HG03159 (cell line): ENCODE measurements at regions not wholly inside any gene's neighbourhood (a gene's known extent, or its start where the extent isn't known, plus 50 kb on each side); places are given as distances from the start of the nearest gene placed in this dataset.

ENCODE experiments used
- ATAC-seq: cut with Tn5 transposase; IDR thresholded peaks from one replicate; pipeline ENCODE4 v1.9.1; 2021; ENCODE audit warnings: mild to moderate bottlenecking, moderate library complexity; ENCODE audit not compliant: unreplicated experiment

DNA sequence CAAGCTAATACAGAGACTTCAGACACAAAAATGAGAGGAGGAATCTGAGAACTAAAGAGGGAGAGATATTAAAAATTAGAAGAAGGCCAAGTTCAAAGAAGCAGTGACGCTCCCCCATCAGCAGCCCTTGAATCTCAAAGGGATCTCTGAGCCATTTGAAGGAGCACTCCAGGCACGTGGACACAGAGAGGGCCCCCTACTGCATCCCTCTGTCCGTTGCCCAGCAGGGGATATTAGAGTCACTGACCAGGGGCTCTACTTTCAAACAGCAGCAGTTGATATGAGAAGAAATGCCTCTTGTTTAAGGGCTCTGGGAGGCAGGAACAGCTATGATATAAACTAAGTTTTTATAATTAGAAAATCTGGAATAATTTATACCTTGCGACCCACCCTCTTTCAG is 479.0 kb upstream of the SALL1 start:
- ATAC-seq: no peak

DNA sequence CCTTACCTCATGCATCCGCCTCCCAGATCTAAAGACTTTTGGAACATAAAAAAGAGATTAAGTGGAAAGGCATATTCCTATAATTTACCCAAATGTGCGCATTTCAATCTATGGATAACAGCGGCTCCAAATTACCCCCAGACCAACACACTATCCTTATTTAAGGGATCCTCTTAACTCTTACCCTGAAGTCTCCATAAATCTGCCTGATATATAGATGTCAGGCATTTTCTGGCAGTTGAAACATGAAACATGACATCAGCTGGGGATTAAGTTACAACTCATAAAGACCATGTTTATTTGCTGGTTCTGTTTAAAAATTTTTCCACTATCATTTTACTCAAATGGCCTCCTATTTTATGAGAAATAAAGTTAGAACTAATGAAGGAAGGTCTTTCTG is 478.5 kb upstream of the SALL1 start:
- ATAC-seq: no peak

DNA sequence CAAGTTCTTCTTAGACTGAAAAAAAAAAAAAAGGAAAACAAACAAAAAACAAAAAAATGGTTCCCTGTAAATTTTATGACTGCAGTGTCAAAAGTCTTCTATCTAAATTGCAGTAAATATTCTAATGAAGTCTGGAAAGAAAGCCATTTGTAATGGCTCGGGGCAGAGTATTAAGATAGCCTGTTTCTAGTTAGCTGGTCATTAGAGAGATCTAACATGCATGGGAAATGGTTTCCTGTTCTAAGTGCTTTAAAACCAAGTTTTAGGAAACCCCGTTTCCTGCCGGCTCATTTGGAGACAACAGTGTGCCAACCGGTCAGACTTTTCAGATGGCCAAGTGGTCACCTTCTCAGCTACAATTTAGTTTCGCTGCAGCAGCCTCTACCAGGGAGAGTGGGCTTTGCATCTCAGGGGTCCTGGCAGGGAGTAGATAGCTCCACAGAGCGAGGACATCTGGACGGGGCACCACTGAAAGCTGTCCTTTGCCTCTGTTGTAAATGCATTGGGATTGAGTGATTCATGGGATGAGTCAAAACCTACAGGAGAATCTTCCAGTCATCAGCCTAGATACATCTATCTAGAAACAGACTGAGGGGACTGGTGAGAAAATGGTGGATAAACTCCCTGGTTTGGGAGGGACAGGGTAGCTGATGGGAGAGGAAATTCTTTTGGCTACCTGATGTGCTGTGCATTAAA is 473.2 kb upstream of the SALL1 start:
- ATAC-seq: no peak

DNA sequence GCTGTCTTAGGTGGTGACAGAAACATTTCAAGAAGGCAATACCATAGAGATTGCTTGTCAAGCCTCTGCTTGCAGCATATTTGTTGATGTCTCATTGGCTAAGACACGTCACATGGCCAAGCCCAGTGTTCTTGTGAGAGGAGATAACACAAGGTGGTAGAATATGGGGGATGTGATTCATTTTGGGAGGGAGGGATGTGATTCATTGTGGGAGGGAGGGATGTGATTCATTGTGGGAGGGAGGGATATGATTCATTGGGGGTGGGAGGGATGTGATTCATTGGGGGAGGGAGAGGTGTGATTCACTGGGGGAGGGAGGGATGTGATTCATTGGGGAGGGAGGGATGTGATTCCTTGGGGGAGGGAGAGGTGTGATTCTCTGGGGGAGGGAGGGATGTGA is 470.5 kb upstream of the SALL1 start:
- no peak for ATAC-seq

DNA sequence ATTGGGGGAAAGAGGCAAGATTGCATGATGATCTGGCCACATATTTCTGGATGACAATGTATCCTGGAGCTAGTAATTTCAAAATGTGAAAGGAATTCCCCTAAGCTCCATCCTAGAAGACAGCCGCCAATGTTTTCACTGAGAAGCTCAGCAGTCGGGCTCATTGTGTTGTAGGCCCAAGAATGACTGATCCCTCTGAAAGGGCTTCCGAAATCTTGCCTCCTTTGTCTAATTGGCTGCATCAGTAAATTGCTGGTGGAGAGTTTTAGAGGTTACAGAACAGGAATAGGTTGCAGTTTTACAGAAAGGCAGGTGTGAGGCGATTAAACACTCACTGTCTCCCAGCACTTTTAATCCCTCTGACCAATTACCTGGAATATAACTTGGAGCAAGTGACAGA is 464.1 kb upstream of the SALL1 start:
- no peak for ATAC-seq

DNA sequence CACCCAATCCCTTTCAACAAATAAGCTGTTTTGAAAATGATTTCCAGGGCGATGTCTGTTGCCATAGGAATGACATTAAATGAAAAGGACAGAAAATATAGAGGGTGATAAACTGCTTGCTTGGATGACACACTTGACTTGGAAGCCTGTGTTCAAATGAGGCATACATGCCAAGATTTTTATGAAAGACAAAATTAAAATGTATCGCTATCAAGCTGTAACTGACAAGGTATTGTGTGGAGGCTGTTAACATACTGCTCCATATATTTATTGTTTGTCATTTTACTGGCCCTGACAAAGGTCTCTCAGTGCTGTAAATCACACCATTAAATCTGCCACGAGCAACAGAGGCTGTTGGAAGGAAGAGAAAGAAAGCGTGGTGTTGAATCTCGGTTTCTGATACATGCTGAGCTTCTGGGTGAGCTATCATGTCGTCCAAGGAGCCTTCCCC is 456.2 kb upstream of the SALL1 start:
- ATAC-seq: no peak

DNA sequence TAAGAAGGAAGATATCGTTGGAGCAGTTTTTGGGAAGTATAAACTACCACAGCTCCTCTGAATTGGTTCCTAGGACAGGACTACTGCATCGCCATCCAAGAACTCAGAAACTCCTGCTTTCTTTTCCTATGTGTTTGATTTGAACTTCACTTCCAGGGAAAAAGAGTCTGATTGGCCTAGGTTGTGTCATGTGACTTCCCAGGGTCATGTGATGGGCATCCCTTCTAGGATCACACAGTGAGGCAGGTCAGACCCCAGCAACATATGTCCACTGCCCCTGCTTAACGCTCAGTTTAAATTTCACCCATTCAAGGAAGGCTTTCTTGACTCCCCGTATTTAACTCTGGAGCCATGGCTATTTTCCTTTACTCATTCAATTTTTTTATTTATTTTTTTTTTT is 445.2 kb upstream of the SALL1 start:
- no peak for ATAC-seq

DNA sequence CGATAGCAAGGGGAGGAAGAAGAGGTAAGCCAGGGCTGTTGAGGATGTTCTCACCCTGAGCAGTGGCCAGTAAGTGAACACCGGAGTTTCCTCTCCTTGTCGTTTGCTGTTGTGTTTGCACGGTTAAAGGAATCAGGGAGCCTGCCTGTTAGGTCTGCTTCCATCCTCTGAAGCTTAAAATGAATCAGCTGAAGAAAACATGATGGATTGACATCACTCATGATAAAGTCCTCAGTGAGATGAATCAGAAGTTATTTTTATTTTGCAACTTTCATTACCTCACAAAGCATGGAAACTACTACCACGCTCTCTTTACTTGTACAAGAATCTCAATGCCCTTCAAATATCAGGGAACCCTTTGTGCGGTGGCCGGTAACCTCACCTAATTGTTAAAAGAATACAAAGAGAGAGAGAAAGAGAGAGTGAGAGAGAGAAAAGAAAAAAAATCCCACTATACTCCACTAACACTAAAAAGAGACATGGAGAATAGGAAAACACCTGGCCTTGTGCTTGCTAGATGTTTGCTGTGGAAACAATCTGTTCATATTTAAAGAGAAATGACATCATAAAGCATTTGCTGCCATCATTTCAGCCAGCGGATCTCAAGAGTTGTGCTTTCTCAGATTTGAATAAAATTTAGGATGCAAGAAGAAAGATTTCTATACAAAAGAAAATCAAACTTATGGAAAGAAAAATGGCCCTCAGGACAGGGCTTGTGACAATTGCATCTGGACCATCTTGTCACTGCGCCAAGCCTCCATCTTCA is 441.6 kb upstream of the SALL1 start:
- ATAC-seq: no peak

DNA sequence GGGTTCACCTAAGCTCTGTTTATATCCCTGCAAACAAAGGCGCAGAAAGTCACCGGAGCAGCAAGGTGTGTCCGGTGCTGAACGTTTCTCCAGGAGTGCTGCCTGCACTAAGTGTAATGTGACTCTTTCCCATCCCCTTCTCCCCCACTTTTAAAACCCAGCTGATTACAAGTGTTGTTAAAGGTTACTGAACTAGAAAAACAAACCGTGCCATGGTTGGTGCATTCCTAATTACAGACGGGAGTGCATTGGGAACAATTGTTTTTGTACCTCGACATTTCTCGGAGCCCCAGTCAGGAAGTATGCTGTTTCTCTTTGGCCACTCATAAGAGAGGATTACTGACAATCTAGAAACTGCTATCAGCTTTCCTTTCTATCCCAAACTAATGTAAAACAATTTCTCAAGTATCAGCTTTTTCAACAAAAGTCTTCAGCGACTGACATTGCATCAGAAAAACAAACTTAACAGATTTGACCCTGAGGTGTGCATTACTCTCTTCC is 441.0 kb upstream of the SALL1 start:
- no peak for ATAC-seq

DNA sequence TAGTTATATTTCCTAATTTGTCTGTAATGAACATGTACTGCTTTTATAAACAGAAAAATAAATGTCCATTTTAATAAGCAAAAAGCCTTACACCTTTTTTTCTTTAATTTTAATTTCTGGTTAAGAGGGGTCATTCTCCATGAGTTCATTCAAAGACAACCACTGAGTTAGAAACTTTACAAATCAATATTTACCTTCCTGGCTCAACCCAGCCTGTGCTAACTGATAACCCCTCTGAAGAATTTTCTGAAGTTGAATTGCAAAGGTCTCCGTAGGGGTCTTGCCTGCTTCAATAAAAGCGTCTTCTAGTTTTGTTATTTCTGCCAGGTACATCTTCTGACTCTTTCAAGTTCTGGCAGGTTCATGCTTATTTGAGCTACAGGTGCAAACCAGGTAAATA is 440.4 kb upstream of the SALL1 start:
- no peak for ATAC-seq

DNA sequence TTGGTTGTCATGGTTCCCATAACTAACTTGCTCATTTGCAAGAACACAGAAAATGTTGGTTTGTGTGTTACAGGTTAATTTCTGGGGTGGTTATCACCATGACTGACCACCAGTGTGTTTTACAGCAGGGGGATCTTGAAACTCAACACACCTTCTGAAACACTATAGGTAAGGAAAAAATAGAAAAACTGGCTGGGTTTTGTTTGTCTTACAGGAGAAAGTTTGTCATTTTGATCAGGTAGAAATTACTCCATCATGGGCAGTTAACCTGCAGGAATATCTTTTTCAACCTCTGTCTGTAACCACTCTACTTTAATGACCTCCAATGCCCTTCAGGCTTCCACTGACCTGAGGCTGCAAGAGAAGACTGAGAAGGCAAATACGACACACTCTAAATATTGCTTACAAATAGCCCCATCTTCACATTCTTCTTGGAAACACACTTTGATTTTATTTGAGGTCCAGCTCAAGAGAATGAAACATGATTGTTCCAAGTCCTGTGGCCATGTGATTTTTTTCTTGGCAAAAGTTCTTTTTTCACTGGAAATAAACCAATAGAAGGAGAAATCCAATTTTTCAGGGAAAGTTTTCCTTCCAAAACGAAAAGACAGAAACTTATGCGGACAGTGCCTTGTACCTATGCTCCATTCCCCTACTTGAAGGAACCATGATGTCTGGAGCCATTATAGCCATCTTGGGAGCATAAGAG is 428.7 kb upstream of the SALL1 start:
- no peak for ATAC-seq

DNA sequence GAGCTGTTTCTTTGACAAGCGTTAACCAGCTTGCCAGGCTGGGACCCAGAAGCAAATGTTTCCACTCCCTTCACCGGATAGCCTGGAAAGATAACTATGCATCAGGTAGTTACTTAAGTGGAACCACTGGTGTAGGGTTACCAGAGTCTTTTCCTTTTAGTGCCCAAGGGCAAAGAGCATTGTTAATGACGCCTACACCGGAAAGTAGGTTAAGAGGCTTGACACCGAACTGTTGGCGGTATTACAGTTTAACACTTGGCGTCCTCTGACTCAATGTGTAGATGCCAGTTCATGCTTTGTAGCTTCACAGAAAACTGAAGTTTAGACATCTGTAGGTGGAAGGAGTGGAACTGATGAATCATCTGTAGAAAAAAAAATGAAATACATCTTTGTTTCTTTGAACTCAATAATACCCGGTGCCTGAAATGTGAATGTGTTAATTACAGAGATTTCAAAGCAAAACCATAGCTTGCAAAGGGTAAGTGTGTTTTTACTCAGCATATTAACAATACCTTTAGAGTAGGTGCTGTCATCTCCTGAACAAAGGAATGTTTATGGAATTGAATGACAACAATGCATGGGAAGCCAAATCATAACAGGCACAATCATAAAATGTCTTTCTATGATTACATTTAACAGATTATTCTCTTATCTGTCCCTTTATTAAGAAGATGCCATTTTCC is 426.7 kb upstream of the SALL1 start:
- ATAC-seq: no peak

DNA sequence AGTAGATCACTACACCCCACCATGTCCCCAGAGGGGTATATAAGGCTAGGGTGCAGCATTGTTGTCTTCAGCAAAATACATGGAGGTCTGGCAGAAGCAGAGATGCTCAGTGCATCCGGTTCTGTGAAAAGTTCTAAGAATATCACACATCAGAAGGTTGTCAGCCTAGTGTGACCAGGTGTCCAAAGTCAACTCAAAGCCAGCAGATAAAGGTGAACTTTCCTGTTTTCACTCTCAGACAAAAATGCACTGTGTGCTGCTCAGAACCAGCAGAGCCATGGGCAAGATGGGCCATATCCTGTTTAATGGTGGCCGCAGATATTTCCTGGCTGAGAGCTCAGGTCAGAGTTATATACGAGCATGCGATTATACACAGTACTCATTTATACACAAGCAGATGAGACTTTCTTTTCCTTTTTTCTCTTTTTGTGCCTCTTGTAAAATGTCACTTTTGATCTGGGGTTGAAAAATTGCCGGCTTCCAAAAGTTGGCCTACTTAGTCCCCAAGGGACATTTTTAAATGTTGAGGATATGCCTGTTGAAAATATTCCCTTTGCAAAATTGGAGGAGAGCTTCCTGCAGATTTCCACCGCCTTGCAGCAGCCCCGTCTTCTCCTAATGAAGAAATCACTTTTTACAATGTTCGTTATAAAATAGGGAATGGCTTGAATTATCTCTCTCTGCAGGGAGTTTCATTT is 425.6 kb upstream of the SALL1 start:
- no peak for ATAC-seq

DNA sequence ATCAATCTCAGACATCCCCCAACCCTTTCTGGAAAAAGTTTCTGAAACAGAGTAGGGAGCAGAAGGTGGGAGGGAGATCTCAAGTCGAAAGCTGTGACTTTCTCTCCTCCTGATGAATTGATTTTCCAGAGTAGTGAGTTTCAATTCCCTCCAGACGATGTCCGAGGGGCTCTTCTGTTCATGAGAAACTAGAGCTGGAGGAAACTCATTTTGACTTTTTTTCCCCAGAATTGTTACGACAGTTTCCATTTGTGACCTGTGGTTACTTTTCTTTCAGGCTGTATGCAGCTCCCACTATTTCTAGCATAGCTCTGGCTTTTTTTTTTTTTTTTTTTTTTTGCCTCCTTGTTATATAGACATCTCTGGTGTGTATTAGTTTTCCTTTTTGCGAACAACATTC is 422.1 kb upstream of the SALL1 start:
- ATAC-seq: no peak

DNA sequence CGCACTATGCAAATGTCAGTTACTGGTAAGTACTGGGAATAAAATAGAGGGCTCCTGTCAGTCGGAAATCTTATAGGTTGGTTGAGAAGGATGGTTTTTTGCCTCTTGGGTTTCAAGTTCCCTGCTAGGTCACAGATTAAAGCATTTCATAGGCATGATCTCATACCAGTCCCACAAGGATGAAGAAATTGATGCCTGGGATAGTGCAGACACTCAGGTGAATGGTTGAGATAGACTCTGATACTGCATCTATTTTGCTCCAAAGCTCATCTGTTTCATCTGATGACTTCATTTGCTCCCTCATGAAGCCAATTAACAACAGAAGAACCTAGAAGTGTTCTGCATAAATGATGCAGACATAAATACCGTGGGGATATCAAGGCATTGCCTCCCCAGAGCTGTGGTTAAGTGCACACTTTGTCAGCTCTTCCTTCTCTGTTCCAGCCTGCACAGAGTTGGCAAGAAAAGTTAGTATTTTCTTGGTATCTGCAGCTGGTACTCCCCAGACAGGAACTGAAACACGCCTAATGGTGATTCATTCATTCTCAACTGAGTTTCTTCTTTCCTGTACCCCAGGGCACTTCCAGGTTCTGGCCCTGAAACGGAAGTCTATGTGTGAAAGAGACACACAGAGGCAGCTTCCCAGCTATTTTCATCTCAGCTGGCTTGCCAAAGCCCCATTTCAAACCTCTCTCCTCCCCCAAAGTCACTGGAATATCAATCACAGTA is 418.3 kb upstream of the SALL1 start:
- ATAC-seq: no peak

DNA sequence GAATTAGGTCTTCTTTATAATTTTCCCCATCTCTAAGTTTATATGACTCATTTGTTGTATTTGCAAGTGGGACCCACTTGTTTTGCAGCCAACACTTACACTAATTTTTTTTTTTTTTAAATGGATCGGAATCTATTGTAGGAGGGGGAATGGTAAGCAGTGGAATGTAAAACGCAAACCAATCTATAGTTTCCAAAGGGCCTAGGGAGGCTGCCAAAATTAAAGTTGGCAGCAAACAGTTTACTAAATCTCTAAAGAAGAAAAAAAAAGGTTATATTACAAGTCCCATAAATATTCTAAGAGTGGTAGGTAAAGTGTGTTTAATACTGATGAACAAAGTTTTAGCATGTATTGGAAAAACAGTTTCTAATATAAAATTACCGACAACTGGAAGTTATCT is 416.8 kb upstream of the SALL1 start:
- ATAC-seq: no peak

DNA sequence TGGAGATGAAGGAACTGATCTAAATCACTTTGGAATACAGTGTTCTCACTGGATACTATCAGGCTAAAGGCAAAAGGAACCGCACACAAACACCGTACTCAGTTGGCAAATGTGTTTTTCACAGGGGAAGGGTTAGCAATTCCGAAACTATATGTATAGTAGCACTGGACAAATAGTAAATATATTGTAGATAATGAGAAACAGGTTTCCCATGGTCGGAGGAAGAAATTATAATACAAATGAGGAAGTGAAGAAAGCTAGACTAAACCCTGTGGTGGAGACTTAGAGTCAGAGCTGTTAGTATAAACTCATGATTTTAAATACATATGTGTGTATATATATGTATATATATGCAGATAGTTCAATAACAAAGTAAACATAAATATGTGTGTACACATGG is 414.1 kb upstream of the SALL1 start:
- ATAC-seq: no peak

DNA sequence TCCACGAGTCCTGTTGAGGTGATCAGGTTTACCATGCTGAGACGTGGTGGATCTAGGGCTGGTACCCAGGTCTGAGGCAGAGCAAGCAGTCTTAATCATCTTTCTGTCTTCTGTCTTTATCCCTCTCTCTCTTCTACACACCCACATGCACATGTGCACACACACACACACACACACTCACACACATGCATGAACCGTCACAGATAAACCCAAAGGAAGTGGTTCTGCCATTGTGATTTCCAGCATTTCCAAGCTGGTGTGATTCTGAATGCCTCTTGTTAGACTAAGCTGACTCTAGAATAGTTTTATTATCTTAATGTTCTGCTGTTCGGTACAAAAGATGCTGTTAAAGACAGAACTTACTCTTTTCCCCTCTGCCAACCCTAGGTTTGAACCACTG is 411.8 kb upstream of the SALL1 start:
- no peak for ATAC-seq

DNA sequence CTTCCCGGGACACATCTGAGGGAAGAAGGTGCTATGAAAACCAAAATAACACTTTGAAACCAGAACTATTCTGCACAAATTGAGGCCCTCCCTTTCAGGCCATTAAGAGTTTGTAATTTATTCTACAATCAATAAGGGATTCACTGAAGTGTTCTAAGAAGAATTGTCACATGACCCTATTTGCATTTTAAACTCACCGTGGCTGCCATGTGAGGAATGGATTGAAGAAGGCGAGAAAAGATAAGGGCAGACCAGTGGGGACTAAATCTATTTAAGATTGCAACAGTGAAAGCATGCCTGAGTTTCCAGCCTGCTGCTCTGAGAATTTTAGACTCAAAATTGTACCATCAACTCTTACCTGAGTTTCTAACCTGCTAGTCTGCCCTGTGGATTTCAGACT is 408.8 kb upstream of the SALL1 start:
- no peak for ATAC-seq

DNA sequence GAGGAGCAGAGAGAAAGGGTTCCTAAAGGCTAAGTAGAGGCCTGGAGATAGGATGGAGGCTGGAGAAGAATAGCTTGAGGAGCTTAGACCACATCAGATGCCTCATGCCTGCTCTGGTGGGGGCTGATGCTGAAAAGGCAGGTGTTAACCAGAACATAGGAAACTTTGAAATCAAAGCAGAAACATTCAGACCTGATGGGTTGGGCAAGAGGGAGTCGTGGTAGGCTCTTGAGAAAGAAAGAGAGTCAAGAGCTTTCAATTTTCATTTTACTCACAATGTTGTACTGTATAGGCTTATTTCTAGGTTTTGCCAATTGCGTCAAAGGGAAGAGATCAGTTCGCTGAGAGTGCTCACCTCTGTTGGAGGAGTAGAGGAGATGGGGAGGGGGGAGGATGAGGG is 406.6 kb upstream of the SALL1 start:
- ATAC-seq: no peak
